GM21825 (cell line): ENCODE measurements at regions not wholly inside any gene's neighbourhood (a gene's known extent, or its start where the extent isn't known, plus 50 kb on each side); places are given as distances from the start of the nearest gene placed in this dataset.
"Not testable (repeated sequence)": the region's sequence is repeated elsewhere in the genome, so short reads cannot be mapped to it uniquely, and the experiment has no call there.

ENCODE experiments used
- ATAC-seq: cut with Tn5 transposase; IDR thresholded peaks from one replicate; pipeline ENCODE4 v1.9.1; 2021; ENCODE audit warnings: mild to moderate bottlenecking, moderate library complexity; ENCODE audit not compliant: unreplicated experiment

- no peak for ATAC-seq
Observed at GRCh38 chr1:90826024-90826423, 108.9 kb upstream of the BARHL2 start.

GRCh38 chr1:90824551-90824950 is 107.4 kb upstream of the BARHL2 start:
- no peak for ATAC-seq

GRCh38 chr1:90823686-90824085 is 106.6 kb upstream of the BARHL2 start:
- ATAC-seq, result no peak

- no peak for ATAC-seq
Observed at GRCh38 chr1:90821788-90822359, 104.8 kb upstream of the BARHL2 start.

- ATAC-seq, result no peak
Observed at GRCh38 chr1:90821152-90821787, 104.2 kb upstream of the BARHL2 start.

GRCh38 chr1:90820745-90821144 is 103.6 kb upstream of the BARHL2 start:
- ATAC-seq, result no peak

GRCh38 chr1:90817399-90817798 is 100.3 kb upstream of the BARHL2 start:
- ATAC-seq, result no peak

GRCh38 chr1:90812237-90812636 is 95.1 kb upstream of the BARHL2 start:
- not testable (repeated sequence) for ATAC-seq

GRCh38 chr1:90811444-90811950 is 94.4 kb upstream of the BARHL2 start:
- not testable (repeated sequence) for ATAC-seq

- ATAC-seq, result no peak
Observed at GRCh38 chr1:90810681-90811080, 93.6 kb upstream of the BARHL2 start.

GRCh38 chr1:90809996-90810395 is 92.9 kb upstream of the BARHL2 start:
- ATAC-seq, result no peak

GRCh38 chr1:90809093-90809492 is 92.0 kb upstream of the BARHL2 start:
- ATAC-seq, result no peak

- ATAC-seq, result no peak
Observed at GRCh38 chr1:90807329-90807728, 90.2 kb upstream of the BARHL2 start.

GRCh38 chr1:90802622-90803021 is 85.5 kb upstream of the BARHL2 start:
- ATAC-seq, result no peak

GRCh38 chr1:90800012-90800717 is 83.1 kb upstream of the BARHL2 start:
- no peak for ATAC-seq

GRCh38 chr1:90799326-90799725 is 82.2 kb upstream of the BARHL2 start:
- ATAC-seq, result no peak

- ATAC-seq, result no peak
Observed at GRCh38 chr1:90798883-90799282, 81.8 kb upstream of the BARHL2 start.

GRCh38 chr1:90798344-90798743 is 81.2 kb upstream of the BARHL2 start:
- no peak for ATAC-seq

- no peak for ATAC-seq
Observed at GRCh38 chr1:90795431-90795830, 78.3 kb upstream of the BARHL2 start.

GRCh38 chr1:90786709-90787108 is 69.6 kb upstream of the BARHL2 start:
- ATAC-seq, result no peak

- no peak for ATAC-seq
Observed at GRCh38 chr1:90784186-90784847, 67.2 kb upstream of the BARHL2 start.

GRCh38 chr1:90783181-90783580 is 66.1 kb upstream of the BARHL2 start:
- no peak for ATAC-seq
